ENCODE measurements at regions not wholly inside any gene's neighbourhood (a gene's known extent, or its start where the extent isn't known, plus 50 kb on each side); places are given as distances from the start of the nearest gene placed in this dataset.

DNA sequence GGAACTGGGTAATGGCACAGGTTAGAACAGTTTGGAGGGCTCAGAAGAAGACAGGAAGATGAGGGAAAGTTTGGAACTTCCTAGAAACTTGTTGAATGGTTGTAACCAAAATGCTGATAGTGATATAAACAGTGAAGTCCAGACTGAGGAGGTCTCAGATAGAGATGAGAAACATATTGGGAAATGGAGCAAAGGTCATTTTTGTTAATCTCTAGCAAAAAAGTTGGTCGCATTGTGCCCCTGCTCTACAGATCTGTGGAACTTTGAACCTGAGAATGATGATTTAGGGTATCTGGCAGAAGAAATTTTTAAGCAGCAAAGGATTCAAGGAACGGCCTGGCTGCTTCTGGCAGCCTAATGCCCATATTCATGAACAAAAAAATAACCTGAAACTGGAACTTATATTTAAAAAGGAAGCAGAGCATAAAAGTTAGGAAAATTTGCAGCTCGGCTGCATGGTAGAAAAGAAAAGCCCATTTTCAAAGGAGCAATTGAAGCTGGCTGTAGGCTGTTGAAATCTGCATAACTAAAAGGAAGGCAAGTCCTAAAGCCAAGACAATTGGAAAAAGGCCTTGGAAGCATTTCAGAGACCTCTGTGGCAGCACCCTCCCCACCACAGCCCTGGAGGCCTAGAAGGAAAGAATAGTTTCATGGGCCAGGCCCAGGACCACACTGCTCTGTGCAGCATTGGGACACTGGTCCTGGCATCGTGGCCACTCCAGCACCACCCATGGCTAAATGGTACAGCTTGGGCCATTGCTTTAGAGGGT is 182.6 kb upstream of the CD96 start:
- TF ChIP-seq HDAC6 (IDR thresholded peaks at IDR 0.05; ENCODE audit: low read depth, low read length) (no peak), SP4 (IDR thresholded peaks at IDR 0.05; ENCODE audit: low read length) (no peak), HDAC2 (IDR thresholded peaks at IDR 0.05; ENCODE audit: borderline replicate concordance in 1 of 2, low read depth in 2 of 2, low read length in 2 of 2) (no peak), MAFK (IDR thresholded peaks at IDR 0.05; ENCODE audit: low read depth, low read length) (no peak), GABPA (IDR thresholded peaks at IDR 0.05; ENCODE audit: borderline replicate concordance, insufficient read depth, low read length) (no peak)
- FAIRE-seq = no peak
- 0 out of 4 replicates have a peak, but pooled peaks cover 0 to 3% of the 10 kb centered on the region in 2 experiments for H3K9me3 ChIP-seq (ENCODE audit: insufficient read depth in 2 of 2, low read depth in 1 of 2, low read length in 1 of 2)
- no peak overlapping the region for H2BK15ac ChIP-seq (ENCODE audit: low read length)
- no peak overlapping the region for H2BK5ac ChIP-seq (ENCODE audit: low read depth, low read length)
- ChIA-PET CTCF (ENCODE audit: partially characterized antibody) (no interaction called here), POLR2A (ENCODE audit: partially characterized antibody) (no interaction called here)
- H3K4me2 ChIP-seq (ENCODE audit: insufficient read depth in 1 of 2, low read depth in 2 of 2, low read length in 2 of 2) = no peak overlapping the region
- no peaks in the 10 kb centered on the region for H3K36me3 ChIP-seq (ENCODE audit: control insufficient read depth in 2 of 4, insufficient read depth in 4 of 4, low read length in 3 of 4)
- no peaks in the 10 kb centered on the region for H3K27me3 ChIP-seq (replicated peaks in 1 of 4; ENCODE audit: control insufficient read depth in 3 of 4, extremely low read depth in 1 of 4, insufficient read depth in 3 of 4, low read length in 3 of 4)
- H3K79me1 ChIP-seq (ENCODE audit: low read depth, low read length) = no peaks in the 10 kb centered on the region
- no peak overlapping the region for H4K5ac ChIP-seq (ENCODE audit: insufficient read length, low read depth, low read length)
- H2AK5ac ChIP-seq (ENCODE audit: low read depth, low read length) = no peak overlapping the region
- H3K4me3 ChIP-seq (ENCODE audit: extremely low read depth in 1 of 4, insufficient read depth in 2 of 4, low read depth in 3 of 4, low read length in 4 of 4) = no peak overlapping the region
- H3K9ac ChIP-seq (replicated peaks in 1 of 4; ENCODE audit: extremely low read depth in 1 of 4, low read depth in 3 of 4, low read length in 3 of 4) = no peak overlapping the region
- WGBS, 2 experiments (ENCODE audit: extremely low coverage in 1 of 2, insufficient coverage in 1 of 2, insufficient read length in 1 of 2, insufficient replicate concordance in 2 of 2, low coverage in 1 of 2, low lambda C conversion rate in 2 of 2, missing lambda C conversion rate in 1 of 2) = 91% methylated on average over 4 of the region's 4 CpGs; no CpG with 5 or more reads in 1 of the 2 experiments
- H3K14ac ChIP-seq (ENCODE audit: insufficient read length) = no peak overlapping the region
- no peaks in the 10 kb centered on the region for H4K20me1 ChIP-seq (replicated peaks in 1 of 2; ENCODE audit: control insufficient read depth in 1 of 2, insufficient read depth in 2 of 2, low read length in 2 of 2)
- DNase-seq (ENCODE audit: low read depth in 1 of 2, low spot score in 2 of 2) = no peak
- H3K4ac ChIP-seq (replicated peaks; ENCODE audit: insufficient read length, low read depth, low read length) = no peak overlapping the region
- H4K8ac ChIP-seq (ENCODE audit: extremely low read depth, insufficient read depth, low read length) = no peak overlapping the region
- H2BK12ac ChIP-seq (ENCODE audit: low read depth, low read length) = no peak overlapping the region
- H2BK20ac ChIP-seq (ENCODE audit: low read length) = no peak overlapping the region
- H3K27ac ChIP-seq (ENCODE audit: low read depth, low read length) = no peak overlapping the region
- no peak overlapping the region for H3K18ac ChIP-seq (ENCODE audit: extremely low read depth, low read length)
- H3K4me1 ChIP-seq (replicated peaks in 1 of 4; ENCODE audit: control insufficient read depth in 3 of 4, insufficient read depth in 4 of 4, low read length in 3 of 4) = no peaks in the 10 kb centered on the region
- H3K56ac ChIP-seq (replicated peaks; ENCODE audit: insufficient read length, low read depth, low read length) = no peak overlapping the region
- no peak overlapping the region for H2AFZ ChIP-seq (ENCODE audit: low read length)
- no peak overlapping the region for H3K23ac ChIP-seq (ENCODE audit: insufficient read length)
- H4K91ac ChIP-seq (replicated peaks; ENCODE audit: insufficient read length, low read length) = no peak overlapping the region
- no peaks in the 10 kb centered on the region for H3K79me2 ChIP-seq (ENCODE audit: control insufficient read depth in 1 of 2, insufficient read depth in 2 of 2, low read length in 2 of 2)
- H2BK120ac ChIP-seq (replicated peaks; ENCODE audit: low read depth, low read length) = no peak overlapping the region
- H3K23me2 ChIP-seq (ENCODE audit: low read depth, low read length) = no peaks in the 10 kb centered on the region

Data from H1 (cell line).